H1 (cell line): ENCODE measurements at regions not wholly inside any gene's neighbourhood (a gene's known extent, or its start where the extent isn't known, plus 50 kb on each side); places are given as distances from the start of the nearest gene placed in this dataset.

Experiments
- CTCF ChIA-PET: fragments of 300-600 bp; sonication (Branson Sonifier 250); formaldehyde crosslinking; loops from one replicate; lab custom pipeline; 2021; ENCODE audit not compliant: partially characterized antibody; lab: Charles Lee
- POLR2A ChIA-PET: fragments of 300-600 bp; sonication (Branson Sonifier 250); formaldehyde crosslinking; loops from one replicate; lab custom pipeline; 2021; ENCODE audit warnings: inconsistent platforms; ENCODE audit not compliant: partially characterized antibody; lab: Charles Lee
- DNase-seq, 2 experiments: peaks; one replicate each; pipeline versions ENCODE4 v3.0.0 to v3.0.0-alpha.2; 2010 to 2022; ENCODE audit warnings: low spot score in 2 of 2, low read depth in 1 of 2, mixed read lengths in 1 of 2
- FAIRE-seq: peaks from 2 replicates; lab custom pipeline; 2011; peaks lifted over from hg19 to GRCh38; lab: Jason Lieb, UNC
- H2AFZ ChIP-seq: 2 replicates; pipeline ENCODE4 v1.8.1; 2012; ENCODE audit warnings: low read length, inconsistent platforms
- H2AK5ac ChIP-seq: 2 replicates; pipeline ENCODE4 v1.6.1; 2013; ENCODE audit warnings: low read depth, low read length
- H2BK120ac ChIP-seq: replicated peaks from 2 replicates; pipeline ENCODE3; 2013; ENCODE audit warnings: low read depth, low read length, inconsistent platforms
- H2BK12ac ChIP-seq: 2 replicates; pipeline ENCODE4 v1.6.1; 2013; ENCODE audit warnings: low read depth, low read length
- H2BK15ac ChIP-seq: 2 replicates; pipeline ENCODE4 v1.6.1; 2013; ENCODE audit warnings: low read length
- H2BK20ac ChIP-seq: 2 replicates; pipeline ENCODE4 v1.6.1; 2013; ENCODE audit warnings: low read length
- H2BK5ac ChIP-seq: 2 replicates; pipeline ENCODE4 v1.6.1; 2013; ENCODE audit warnings: low read depth, low read length
- H3K14ac ChIP-seq: 2 replicates; pipeline ENCODE4 v1.6.1; 2013; ENCODE audit warnings: inconsistent platforms; ENCODE audit not compliant: insufficient read length
- H3K18ac ChIP-seq: 2 replicates; pipeline ENCODE4 v1.6.1; 2013; ENCODE audit warnings: low read length; ENCODE audit errors: extremely low read depth
- H3K23ac ChIP-seq: 2 replicates; pipeline ENCODE4 v1.6.1; 2013; ENCODE audit warnings: inconsistent platforms; ENCODE audit not compliant: insufficient read length
- H3K23me2 ChIP-seq: 2 replicates; pipeline ENCODE4 v1.6.1; 2013; ENCODE audit warnings: low read depth, low read length
- H3K27ac ChIP-seq: 2 replicates; pipeline ENCODE4 v1.6.1; 2011; ENCODE audit warnings: low read depth, low read length, inconsistent platforms
- H3K27me3 ChIP-seq, 4 experiments: replicated peaks in 1 of 4; 1 replicate in 1 of 4; 2 replicates in 3 of 4; pipeline versions ENCODE4 v1.6.1 to v1.8.1; 2011 to 2013; ENCODE audit warnings: low read length in 3 of 4, mild to moderate bottlenecking in 3 of 4, inconsistent platforms in 2 of 4, mixed read lengths in 2 of 4, moderate library complexity in 1 of 4; ENCODE audit not compliant: control insufficient read depth in 3 of 4, insufficient read depth in 3 of 4; ENCODE audit errors: extremely low read depth in 1 of 4
- H3K36me3 ChIP-seq, 4 experiments: 2 replicates each; pipeline versions ENCODE4 v1.6.1 to v1.8.1; 2011 to 2013; ENCODE audit warnings: mild to moderate bottlenecking in 4 of 4, low read length in 3 of 4, moderate library complexity in 2 of 4, control low read depth in 1 of 4, inconsistent platforms in 1 of 4; ENCODE audit not compliant: insufficient read depth in 4 of 4, control insufficient read depth in 2 of 4
- H3K4ac ChIP-seq: replicated peaks from 2 replicates; pipeline ENCODE3; 2013; ENCODE audit warnings: low read length, low read depth, mixed read lengths, inconsistent platforms; ENCODE audit not compliant: insufficient read length
- H3K4me1 ChIP-seq, 4 experiments: replicated peaks in 1 of 4; 1 replicate in 1 of 4; 2 replicates in 3 of 4; pipeline versions ENCODE4 v1.6.1 to v1.8.1; 2011 to 2013; ENCODE audit warnings: low read length in 3 of 4, inconsistent platforms in 2 of 4, mixed read lengths in 1 of 4; ENCODE audit not compliant: insufficient read depth in 4 of 4, control insufficient read depth in 3 of 4
- H3K4me2 ChIP-seq, 2 experiments: 2 replicates each; pipeline versions ENCODE4 v1.6.1 to v1.8.1; 2011 to 2013; ENCODE audit warnings: low read depth in 2 of 2, low read length in 2 of 2, control low read depth in 1 of 2, inconsistent platforms in 1 of 2, mild to moderate bottlenecking in 1 of 2; ENCODE audit not compliant: insufficient read depth in 1 of 2
- H3K4me3 ChIP-seq, 4 experiments: fragments of 200-600, 300-600 bp in 1 of 4; sonication (generic), shearing (Covaris generic), sonication (Bioruptor Twin) in 1 of 4; 2 replicates each; pipeline versions ENCODE4 v1.5.1 to v1.8.1; 2011 to 2016; ENCODE audit warnings: low read length in 4 of 4, low read depth in 3 of 4, control low read depth in 2 of 4, inconsistent platforms in 2 of 4, mild to moderate bottlenecking in 2 of 4, mixed read lengths in 1 of 4, moderate library complexity in 1 of 4; ENCODE audit not compliant: insufficient read depth in 2 of 4; ENCODE audit errors: extremely low read depth in 1 of 4
- H3K56ac ChIP-seq: replicated peaks from 2 replicates; pipeline ENCODE3; 2013; ENCODE audit warnings: low read depth, mild to moderate bottlenecking, mixed read lengths, low read length, inconsistent platforms; ENCODE audit not compliant: insufficient read length
- H3K79me1 ChIP-seq: 2 replicates; pipeline ENCODE4 v1.6.1; 2013; ENCODE audit warnings: low read depth, low read length, control low read depth
- H3K79me2 ChIP-seq, 2 experiments: 2 replicates each; pipeline versions ENCODE4 v1.6.1 to v1.8.1; 2012 to 2013; ENCODE audit warnings: low read length in 2 of 2, mild to moderate bottlenecking in 2 of 2, inconsistent platforms in 1 of 2; ENCODE audit not compliant: insufficient read depth in 2 of 2, control insufficient read depth in 1 of 2
- H3K9ac ChIP-seq, 4 experiments: replicated peaks in 1 of 4; 1 replicate in 1 of 4; 2 replicates in 3 of 4; pipeline versions ENCODE4 v1.6.1 to v1.8.1; 2011 to 2013; ENCODE audit warnings: low read depth in 3 of 4, low read length in 3 of 4, control low read depth in 2 of 4, mild to moderate bottlenecking in 2 of 4, moderate library complexity in 2 of 4, inconsistent platforms in 1 of 4; ENCODE audit errors: extremely low read depth in 1 of 4
- H3K9me3 ChIP-seq, 2 experiments: 2 replicates each; pipeline versions ENCODE4 v1.6.1 to v1.8.1; 2012 to 2013; ENCODE audit warnings: mild to moderate bottlenecking in 2 of 2, moderate library complexity in 2 of 2, control low read depth in 1 of 2, inconsistent platforms in 1 of 2, low read depth in 1 of 2, low read length in 1 of 2, mixed read lengths in 1 of 2; ENCODE audit not compliant: insufficient read depth in 2 of 2
- H4K20me1 ChIP-seq, 2 experiments: replicated peaks in 1 of 2; 2 replicates each; pipeline versions ENCODE3 to v1.8.1; 2011 to 2013; ENCODE audit warnings: inconsistent platforms in 2 of 2, low read length in 2 of 2, mild to moderate bottlenecking in 1 of 2; ENCODE audit not compliant: insufficient read depth in 2 of 2, control insufficient read depth in 1 of 2
- H4K5ac ChIP-seq: 2 replicates; pipeline ENCODE4 v1.6.1; 2013; ENCODE audit warnings: low read length, low read depth, mixed read lengths, inconsistent platforms; ENCODE audit not compliant: insufficient read length
- H4K8ac ChIP-seq: 2 replicates; pipeline ENCODE4 v1.8.0; 2013; ENCODE audit warnings: mild to moderate bottlenecking, moderate library complexity, low read length, inconsistent platforms; ENCODE audit not compliant: insufficient read depth; ENCODE audit errors: extremely low read depth
- H4K91ac ChIP-seq: replicated peaks from 2 replicates; pipeline ENCODE3; 2013; ENCODE audit warnings: low read length, mixed read lengths, inconsistent platforms; ENCODE audit not compliant: insufficient read length
- CHD1 ChIP-seq: IDR thresholded peaks from 2 replicates; pipeline ENCODE4 v1.6.1; 2012; ENCODE audit warnings: low read depth, low read length, improper control_type of control experiment
- EGR1 ChIP-seq: IDR thresholded peaks from 2 replicates; pipeline ENCODE4 v1.6.1; 2011; ENCODE audit warnings: low read depth, low read length, borderline replicate concordance
- EP300 ChIP-seq, 2 experiments: IDR thresholded peaks; 1 replicate in 1 of 2; 2 replicates in 1 of 2; pipeline ENCODE4 v1.6.1; 2011 to 2012; ENCODE audit warnings: low read depth in 2 of 2, low read length in 2 of 2, mild to moderate bottlenecking in 2 of 2, borderline replicate concordance in 1 of 2, inconsistent platforms in 1 of 2, moderate library complexity in 1 of 2
- HDAC2 ChIP-seq, 2 experiments: fragments of 300-600 bp in 1 of 2; sonication (generic) in 1 of 2; IDR thresholded peaks; 2 replicates each; pipeline ENCODE4 v1.6.1; 2011 to 2012; ENCODE audit warnings: low read depth in 2 of 2, low read length in 2 of 2, mild to moderate bottlenecking in 2 of 2, moderate library complexity in 2 of 2, borderline replicate concordance in 1 of 2, inconsistent platforms in 1 of 2
- KDM4A ChIP-seq: IDR thresholded peaks from one replicate; pipeline ENCODE4 v1.7.1; 2012; ENCODE audit warnings: low read depth, mild to moderate bottlenecking, moderate library complexity, low read length, inconsistent platforms; ENCODE audit not compliant: severe bottlenecking
- POU5F1 ChIP-seq: IDR thresholded peaks from 2 replicates; pipeline ENCODE4 v1.6.1; 2011; ENCODE audit warnings: low read depth, mild to moderate bottlenecking, low read length, moderate library complexity
- RAD21 ChIP-seq, 2 experiments: IDR thresholded peaks in 1 of 2; conservative IDR thresholded peaks in 1 of 2; 2 replicates each; pipeline ENCODE4 v1.6.1; 2011; ENCODE audit warnings: low read depth in 2 of 2, low read length in 2 of 2, improper control_type of control experiment in 1 of 2, inconsistent platforms in 1 of 2, mild to moderate bottlenecking in 1 of 2, moderate library complexity in 1 of 2
- RXRA ChIP-seq: IDR thresholded peaks from 2 replicates; pipeline ENCODE4 v1.6.1; 2011; ENCODE audit warnings: low read depth, mild to moderate bottlenecking, low read length, moderate library complexity; ENCODE audit not compliant: insufficient read depth
- SUZ12 ChIP-seq: fragments of 200-600 bp; sonication (generic); IDR thresholded peaks from 2 replicates; pipeline ENCODE4 v1.6.1; 2012; ENCODE audit warnings: mild to moderate bottlenecking, inconsistent platforms, low read length, moderate library complexity, mixed read lengths
- USF2 ChIP-seq: IDR thresholded peaks from 2 replicates; pipeline ENCODE4 v1.6.1; 2011; ENCODE audit warnings: low read length, improper control_type of control experiment
- WGBS, 2 experiments: shearing (Covaris generic) in 1 of 2; methylation state at CpG; one replicate each; pipeline versions ENCODE4 v1.1.6 to v1.1.7; 2013 to 2015; ENCODE audit warnings: low lambda C conversion rate in 2 of 2, mixed read lengths in 2 of 2, inconsistent platforms in 1 of 2, low coverage in 1 of 2, missing lambda C conversion rate in 1 of 2; ENCODE audit not compliant: insufficient replicate concordance in 2 of 2, insufficient coverage in 1 of 2, insufficient read length in 1 of 2; ENCODE audit errors: extremely low coverage in 1 of 2, missing lambda C conversion rate in 1 of 2; 5-methylcytosine and 5-hydroxymethylcytosine counted together

GRCh38 chr10:131531265-131532190, 220.0 kb upstream of the TCERG1L start:
- H3K27me3 ChIP-seq = no peaks in the 10 kb centered on the region
- H3K18ac ChIP-seq = no peak overlapping the region
- no peak for FAIRE-seq
- H2BK12ac ChIP-seq = no peak overlapping the region
- H4K91ac ChIP-seq = no peak overlapping the region
- no peak overlapping the region for H2BK120ac ChIP-seq
- H4K20me1 ChIP-seq = no peaks in the 10 kb centered on the region
- H3K23me2 ChIP-seq = no peaks in the 10 kb centered on the region
- DNase-seq = no peak
- H2BK20ac ChIP-seq = no peak overlapping the region
- H3K14ac ChIP-seq = no peak overlapping the region
- H2BK5ac ChIP-seq = no peak overlapping the region
- H2BK15ac ChIP-seq = no peak overlapping the region
- H3K9me3 ChIP-seq = no peaks in the 10 kb centered on the region
- no peak overlapping the region for H3K27ac ChIP-seq
- H3K4me1 ChIP-seq = no peaks in the 10 kb centered on the region
- no peak overlapping the region for H3K23ac ChIP-seq
- H4K8ac ChIP-seq = peak overlapping the region; percentile 25
- H3K56ac ChIP-seq = no peak overlapping the region
- no peaks in the 10 kb centered on the region for H3K79me1 ChIP-seq
- no peak overlapping the region for H2AFZ ChIP-seq
- POLR2A ChIA-PET = no interaction called here
- no peak overlapping the region for H4K5ac ChIP-seq
- H3K36me3 ChIP-seq = no peaks in the 10 kb centered on the region
- CTCF ChIA-PET = interaction anchor here (1.0 to 1.4 kb wide), 3 partner anchors 17 to 44 kb away, joined by 3 to 4 read pairs (median 4); no protein-coding TSS in a partner anchor
- H3K4ac ChIP-seq = no peak overlapping the region
- H3K4me3 ChIP-seq = no peak overlapping the region
- H2AK5ac ChIP-seq = no peak overlapping the region
- no peak overlapping the region for H3K4me2 ChIP-seq
- 88% methylated on average over 23 of the region's 25 CpGs; no CpG with 5 or more reads in 1 of the 2 experiments for WGBS, 2 experiments
- H3K9ac ChIP-seq = no peak overlapping the region
- H3K79me2 ChIP-seq = no peaks in the 10 kb centered on the region
- TF ChIP-seq SUZ12 = no peak
- no peak for TF ChIP-seq POU5F1
- no peak for TF ChIP-seq RAD21 (IDR thresholded peaks at IDR 0.05 in 1 of 2, conservative IDR thresholded peaks at IDR 0.05 in 1 of 2; ENCODE audit: low read depth in 2 of 2, low read length in 2 of 2)
- no peak for TF ChIP-seq EP300 (IDR thresholded peaks at IDR 0.05; ENCODE audit: borderline replicate concordance in 1 of 2, low read depth in 2 of 2, low read length in 2 of 2)
- no peak for TF ChIP-seq EGR1
- no peak for TF ChIP-seq KDM4A
- TF ChIP-seq HDAC2 (IDR thresholded peaks at IDR 0.05; ENCODE audit: borderline replicate concordance in 1 of 2, low read depth in 2 of 2, low read length in 2 of 2) = no peak
- no peak for TF ChIP-seq USF2
- no peak for TF ChIP-seq CHD1
- no peak for TF ChIP-seq RXRA
